HG03565 (cell line): ENCODE measurements at regions not wholly inside any gene's neighbourhood (a gene's known extent, or its start where the extent isn't known, plus 50 kb on each side); places are given as distances from the start of the nearest gene placed in this dataset.
"Not testable (repeated sequence)": the region's sequence is repeated elsewhere in the genome, so short reads cannot be mapped to it uniquely, and the experiment has no call there.

Experiments used
- ATAC-seq: cut with Tn5 transposase; IDR thresholded peaks from one replicate; pipeline ENCODE4 v1.9.1; 2021; ENCODE audit warnings: mild to moderate bottlenecking, moderate library complexity; ENCODE audit not compliant: unreplicated experiment

DNA sequence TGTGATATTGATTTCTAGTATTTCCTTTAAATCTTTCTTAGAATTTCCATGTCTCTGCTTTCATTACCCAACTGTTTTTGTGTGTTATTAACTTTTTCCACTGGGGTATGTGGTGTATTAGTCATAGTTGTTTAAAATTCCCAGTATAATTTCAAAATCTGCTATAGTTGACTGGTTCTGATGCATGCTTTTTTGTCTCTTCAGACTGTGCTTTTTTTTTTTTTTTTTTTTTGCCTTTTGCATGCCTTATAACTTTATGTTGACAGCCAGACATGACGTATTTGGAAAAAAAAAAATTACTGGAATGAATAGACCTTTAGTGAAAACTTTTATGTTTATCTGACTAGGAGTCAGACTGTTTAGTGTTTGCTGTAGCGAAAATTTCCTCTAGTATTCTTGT lies 580.4 kb downstream of the ANKRD50 start:
- no peak for ATAC-seq

GRCh38 chr4:124133753-124134152 lies 578.8 kb downstream of the ANKRD50 start:
- no peak for ATAC-seq

DNA sequence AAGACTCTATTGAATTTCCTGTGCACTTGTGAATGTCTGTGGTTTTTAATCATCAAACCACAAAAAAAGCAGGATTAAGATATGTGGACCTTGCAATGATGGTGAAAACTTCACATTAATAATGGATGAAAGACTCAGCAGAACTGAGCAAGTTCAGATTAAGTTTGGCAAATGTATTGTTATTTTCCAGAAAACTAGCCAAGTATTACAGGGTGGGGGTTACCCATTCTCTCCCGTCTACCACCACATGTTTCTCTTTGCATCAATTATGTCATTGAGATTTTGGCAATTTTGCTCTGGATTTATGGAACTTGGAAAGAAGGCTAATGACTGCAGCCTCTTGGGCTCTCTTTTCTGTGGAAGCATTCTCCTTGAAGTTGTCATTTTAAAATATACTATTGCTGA lies 577.1 kb downstream of the ANKRD50 start:
- ATAC-seq, result no peak

DNA sequence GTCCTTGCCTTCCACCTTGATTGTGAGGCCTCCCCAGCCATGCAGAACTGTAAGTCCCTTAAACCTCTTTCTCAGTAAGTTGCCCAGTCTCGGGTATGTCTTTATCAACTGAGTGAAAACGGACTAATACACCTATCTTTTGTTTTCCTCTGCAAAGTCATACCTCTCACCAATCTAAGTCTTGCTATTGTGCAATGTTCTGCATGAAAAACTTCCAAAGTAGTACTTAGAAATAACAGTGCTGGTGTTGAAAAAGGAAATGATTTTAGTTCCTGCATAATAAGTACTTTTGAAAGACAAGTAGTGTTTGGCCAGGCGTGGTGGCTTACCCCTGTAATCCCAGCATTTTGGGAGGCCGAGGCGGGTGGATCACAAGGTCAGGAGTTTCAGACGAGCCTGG lies 573.5 kb downstream of the ANKRD50 start:
- ATAC-seq, result no peak

GRCh38 chr4:124143632-124144031 lies 568.9 kb downstream of the ANKRD50 start:
- ATAC-seq, result no peak

- no peak for ATAC-seq
Measured at GRCh38 chr4:124144238-124144654, 568.3 kb downstream of the ANKRD50 start.

DNA sequence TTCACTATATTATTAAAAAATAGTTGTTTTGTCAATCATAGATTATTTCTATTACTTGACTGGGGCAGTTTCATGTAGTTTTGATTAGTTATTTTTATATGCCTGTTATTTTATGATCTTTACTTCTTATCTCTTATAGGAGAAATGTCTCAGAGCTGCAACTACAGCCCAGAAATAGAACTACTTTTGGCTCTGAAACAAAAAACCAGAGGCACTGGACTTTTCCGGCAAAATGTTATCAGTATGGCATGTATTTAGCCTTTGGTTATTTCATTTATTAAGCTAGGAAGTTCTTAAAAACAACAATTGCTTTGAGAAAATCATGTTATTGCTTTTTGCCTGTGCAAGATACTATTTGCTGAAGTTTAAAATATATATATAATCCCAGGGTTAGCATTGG lies 566.5 kb downstream of the ANKRD50 start:
- ATAC-seq, result no peak

GRCh38 chr4:124151031-124151430 lies 561.5 kb downstream of the ANKRD50 start:
- no peak for ATAC-seq

DNA sequence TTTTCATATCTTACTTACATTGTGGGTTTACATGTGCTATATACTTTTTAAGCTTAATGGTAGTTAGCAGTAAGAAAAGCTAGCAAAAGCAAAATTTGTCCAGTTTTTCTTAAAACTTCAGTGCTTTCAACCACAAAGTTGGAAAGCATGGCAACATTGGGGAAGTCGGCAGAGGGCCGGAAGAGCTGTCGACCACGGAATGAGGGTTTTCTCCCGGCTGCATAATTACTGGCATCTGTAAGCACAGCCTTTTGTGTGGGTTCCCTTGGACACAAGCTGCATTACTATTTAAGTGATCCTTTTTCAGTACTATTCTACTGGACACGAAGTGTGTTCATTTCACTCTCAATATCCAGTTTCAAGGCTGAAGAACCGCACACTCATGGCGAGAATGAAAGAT lies 560.4 kb downstream of the ANKRD50 start:
- no peak for ATAC-seq

DNA sequence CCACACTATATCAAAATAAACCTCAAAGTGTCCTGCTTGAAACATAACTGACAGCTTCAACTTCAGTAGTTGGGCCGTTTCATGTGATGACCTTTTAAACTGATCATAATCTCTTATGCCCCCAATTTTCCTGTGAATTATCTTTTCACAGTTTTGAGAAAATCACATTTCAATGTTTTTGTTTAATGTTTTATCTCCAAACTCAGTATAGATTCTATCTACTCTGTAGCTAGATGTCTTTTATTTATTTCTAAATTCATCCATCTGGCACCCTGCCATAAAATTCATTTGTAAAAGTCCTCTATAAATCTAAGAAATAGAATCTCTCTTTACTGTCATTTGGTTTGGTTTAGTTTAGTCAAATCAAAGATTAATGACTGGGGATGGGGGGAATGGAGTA lies 557.3 kb downstream of the ANKRD50 start:
- no peak for ATAC-seq

DNA sequence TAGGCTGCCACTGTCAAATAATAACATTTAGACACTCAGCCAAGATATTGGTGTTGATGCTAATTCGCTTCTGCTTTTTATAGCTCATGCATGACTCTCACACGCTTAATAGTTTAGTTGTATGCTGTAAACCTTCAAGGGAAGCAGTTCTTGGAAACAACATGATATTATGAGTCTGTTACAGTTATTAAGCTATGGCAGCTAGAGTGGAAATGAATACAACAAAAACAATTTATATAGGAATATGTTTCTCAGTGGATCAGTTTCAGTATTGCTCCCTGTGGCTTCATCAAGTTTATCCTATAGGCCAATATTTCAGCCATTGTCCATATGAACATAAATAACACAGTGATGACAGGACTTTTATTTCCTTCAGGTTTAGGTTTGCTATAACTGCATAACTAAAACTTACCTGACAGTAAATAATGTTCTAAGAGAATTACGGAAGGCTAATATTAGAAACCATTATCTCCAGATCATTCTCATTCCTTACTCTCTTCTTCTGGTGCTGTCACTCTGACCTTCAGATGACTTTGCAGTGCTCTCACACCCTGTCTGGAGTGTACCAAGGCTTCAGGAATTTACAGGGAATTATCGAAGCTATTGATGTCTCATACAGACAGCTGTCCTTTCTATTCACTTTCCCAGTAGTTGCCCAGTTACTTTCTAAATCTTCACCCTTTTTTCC lies 555.0 kb downstream of the ANKRD50 start:
- no peak for ATAC-seq

- ATAC-seq, result no peak
Measured at GRCh38 chr4:124163401-124163800, 549.1 kb downstream of the ANKRD50 start.

- ATAC-seq, result no peak
Measured at GRCh38 chr4:124167602-124168001, 544.9 kb downstream of the ANKRD50 start.

DNA sequence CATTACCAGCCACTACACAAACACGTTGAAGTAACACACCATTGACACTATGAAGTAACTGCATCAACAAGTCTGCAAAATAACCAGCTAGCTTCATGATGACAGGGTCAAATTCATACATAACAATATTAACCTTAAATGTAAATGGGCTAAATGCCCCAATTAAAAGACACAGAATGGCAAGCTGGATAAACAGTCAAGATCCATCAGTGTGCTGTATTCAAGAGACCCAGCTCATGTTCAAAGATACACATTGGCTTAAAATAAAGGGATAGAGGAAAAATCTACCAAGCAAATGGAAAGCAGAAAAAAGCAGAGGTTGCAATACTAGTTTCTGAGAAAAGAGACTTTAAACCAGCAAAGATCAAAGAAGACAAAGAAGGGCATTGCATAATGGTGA lies 543.0 kb downstream of the ANKRD50 start:
- not testable (repeated sequence) for ATAC-seq

GRCh38 chr4:124173912-124174311 lies 538.6 kb downstream of the ANKRD50 start:
- ATAC-seq, result no peak

- no peak for ATAC-seq
Measured at GRCh38 chr4:124177647-124178425, 534.7 kb downstream of the ANKRD50 start.

DNA sequence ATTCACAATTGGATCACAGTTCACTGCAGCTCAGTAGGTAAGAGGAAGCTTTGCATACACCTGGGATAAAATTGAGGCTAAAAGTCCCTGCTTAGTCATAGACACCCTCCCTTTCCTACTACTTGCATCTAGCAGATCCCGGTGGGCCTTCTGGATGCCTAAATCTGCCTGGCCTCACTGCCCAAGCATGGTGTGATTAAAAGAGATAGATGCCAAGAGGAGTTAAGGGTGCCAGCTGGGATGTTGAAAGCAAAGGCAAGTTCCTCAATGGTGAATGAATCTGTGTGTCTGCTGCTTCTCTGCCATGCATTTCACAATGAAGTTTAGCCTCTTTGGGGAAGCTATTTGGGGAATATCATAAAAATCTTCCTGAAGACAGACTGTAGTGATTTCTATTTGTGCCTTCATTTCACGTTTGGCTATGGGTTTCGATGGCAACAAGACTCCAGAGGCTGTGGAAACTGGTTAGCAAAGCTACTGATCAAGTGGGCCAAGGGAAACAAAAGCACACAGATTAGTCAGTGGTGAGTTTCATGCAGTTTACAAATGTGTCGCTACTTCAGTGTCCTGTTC lies 534.0 kb downstream of the ANKRD50 start:
- no peak for ATAC-seq

DNA sequence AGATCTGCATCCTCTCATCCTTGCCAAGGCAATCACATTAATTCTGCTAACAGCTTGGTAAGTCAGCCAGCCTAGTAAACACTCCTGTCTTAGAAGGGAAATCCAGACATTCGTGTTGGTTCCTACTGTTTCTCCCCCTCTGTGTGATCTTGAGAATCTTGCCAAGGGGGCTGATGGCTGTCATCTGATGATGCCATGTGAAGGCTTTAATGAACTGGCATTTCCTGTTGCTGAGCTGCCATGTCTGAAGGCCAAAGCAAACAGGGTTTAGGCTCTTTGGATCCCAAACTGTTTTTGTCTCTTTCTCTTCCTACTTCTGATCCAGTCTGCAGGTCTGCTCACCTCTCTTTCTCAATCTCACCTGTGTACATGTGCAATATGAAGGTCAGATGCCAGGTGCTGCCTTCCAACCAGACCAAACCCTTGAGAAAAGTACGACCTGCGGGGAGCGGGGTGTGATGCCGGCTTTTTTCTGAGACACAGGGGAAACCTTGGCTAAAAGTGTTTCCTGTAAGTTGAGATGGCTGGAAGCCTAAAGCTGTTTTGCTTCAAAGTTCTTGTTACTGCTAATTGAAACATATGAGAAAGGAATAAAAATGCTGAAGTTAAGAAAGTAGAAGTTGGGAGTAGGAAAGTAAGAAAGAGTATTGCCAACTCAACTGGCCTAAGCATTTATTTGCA lies 532.9 kb downstream of the ANKRD50 start:
- no peak for ATAC-seq

DNA sequence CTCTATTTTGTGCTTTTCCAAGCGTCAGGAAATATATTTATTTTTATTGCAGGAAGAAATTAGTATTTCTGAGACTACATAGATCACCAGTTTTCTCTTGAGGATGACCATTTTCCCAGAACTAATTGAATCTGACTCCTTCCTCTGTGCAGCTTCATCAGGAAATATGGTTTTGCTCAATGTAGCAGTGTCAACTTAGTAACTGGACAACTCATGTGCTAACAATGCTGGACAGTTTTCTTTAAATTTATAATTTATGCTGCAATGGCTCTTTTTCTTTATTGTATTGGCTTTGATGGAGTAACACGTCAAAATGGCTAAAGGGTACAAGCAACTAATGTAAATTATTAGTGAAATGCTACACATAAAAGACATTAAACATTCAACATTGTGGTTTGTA lies 531.5 kb downstream of the ANKRD50 start:
- no peak for ATAC-seq

DNA sequence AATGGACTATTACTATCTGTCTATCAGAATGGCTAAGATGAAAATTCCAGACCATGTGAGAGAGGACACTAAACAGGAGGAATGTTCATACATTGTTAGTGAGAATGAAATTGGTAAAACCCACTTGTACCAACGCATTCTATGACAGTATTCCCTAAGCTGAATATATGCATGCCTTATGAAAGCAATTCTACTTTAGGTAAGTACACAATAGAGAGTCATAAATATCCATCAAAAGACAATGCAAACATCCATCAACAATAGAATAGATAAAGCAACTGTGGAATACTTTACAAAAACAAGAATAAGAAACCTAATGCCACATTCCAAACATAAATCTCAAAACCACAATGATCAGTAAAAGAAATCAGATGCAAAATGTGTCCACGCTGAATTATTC lies 529.3 kb downstream of the ANKRD50 start:
- ATAC-seq, result no peak

- no peak for ATAC-seq
Measured at GRCh38 chr4:124183926-124184325, 528.6 kb downstream of the ANKRD50 start.

GRCh38 chr4:124184792-124185191 lies 527.7 kb downstream of the ANKRD50 start:
- ATAC-seq, result no peak
